ENCODE measurements at regions not wholly inside any gene's neighbourhood (a gene's known extent, or its start where the extent isn't known, plus 50 kb on each side); places are given as distances from the start of the nearest gene placed in this dataset.

GRCh38 chr4:129581305-129581704 is 485.4 kb downstream of the C4orf33 start:
- Histone ChIP-seq H2BK120ac (ENCODE audit: low read depth, low read length) (no peak overlapping the region), H3K4me2 (ENCODE audit: insufficient read depth, low read length, poor library complexity, severe bottlenecking) (no peak overlapping the region), H3K79me1 (ENCODE audit: low read depth, low read length) (no peaks in the 10 kb centered on the region), H3K4ac (ENCODE audit: low read length) (no peak overlapping the region), H2AFZ (ENCODE audit: low read length) (no peak overlapping the region), H2AK5ac (ENCODE audit: low read depth, low read length) (no peak overlapping the region), H3K36me3 (replicated peaks in 1 of 2; ENCODE audit: control insufficient read depth in 2 of 2, insufficient read depth in 2 of 2, low read length in 2 of 2) (no peaks in the 10 kb centered on the region), H4K91ac (ENCODE audit: low read depth, low read length, poor library complexity) (no peak overlapping the region), H3K14ac (ENCODE audit: low read length) (no peak overlapping the region), H3K23ac (ENCODE audit: low read depth, low read length, poor library complexity) (no peak overlapping the region), H2BK15ac (ENCODE audit: low read length) (no peak overlapping the region), H2BK5ac (ENCODE audit: low read length) (no peak overlapping the region), H3K4me1 (ENCODE audit: control insufficient read depth in 2 of 2, insufficient read depth in 1 of 2, low read depth in 1 of 2, low read length in 2 of 2) (peaks cover 0 to 5% of the 10 kb centered on the region in 2 donors), H3K9ac (ENCODE audit: low read depth, low read length, poor library complexity) (no peak overlapping the region), H3K27ac (replicated peaks; ENCODE audit: low read length) (no peak overlapping the region), H3K18ac (ENCODE audit: low read length) (no peak overlapping the region), H3K9me3 (replicated peaks in 1 of 2; ENCODE audit: control insufficient read depth in 2 of 2, insufficient read depth in 1 of 2, low read depth in 1 of 2, low read length in 2 of 2) (peaks cover 0 to 3% of the 10 kb centered on the region in 2 donors), H3K4me3 (ENCODE audit: low read length in 2 of 2) (no peak overlapping the region), H2BK12ac (ENCODE audit: low read length) (no peak overlapping the region), H3K27me3 (ENCODE audit: control insufficient read depth in 3 of 3, insufficient read depth in 3 of 3, low read depth in 1 of 3, low read length in 3 of 3) (no peaks in the 10 kb centered on the region), H4K8ac (ENCODE audit: low read depth, low read length) (no peak overlapping the region)
- DNase-seq (ENCODE audit: low spot score), result no peak
- WGBS, 2 donors (ENCODE audit: extremely low coverage in 2 of 2, insufficient read length in 2 of 2, insufficient replicate concordance in 1 of 2), result no CpG with 5 or more reads among the region's 1 CpG

- peaks cover 0 to 3% of the 10 kb centered on the region in 2 donors for H3K9me3 ChIP-seq (replicated peaks in 1 of 2; ENCODE audit: control insufficient read depth in 2 of 2, insufficient read depth in 1 of 2, low read depth in 1 of 2, low read length in 2 of 2)
- no peaks in the 10 kb centered on the region for H3K36me3 ChIP-seq (replicated peaks in 1 of 2; ENCODE audit: control insufficient read depth in 2 of 2, insufficient read depth in 2 of 2, low read length in 2 of 2)
- no peak overlapping the region for H4K91ac ChIP-seq (ENCODE audit: low read depth, low read length, poor library complexity)
- no peaks in the 10 kb centered on the region for H3K27me3 ChIP-seq (ENCODE audit: control insufficient read depth in 3 of 3, insufficient read depth in 3 of 3, low read depth in 1 of 3, low read length in 3 of 3)
- H4K8ac ChIP-seq (ENCODE audit: low read depth, low read length), result no peak overlapping the region
- H2BK120ac ChIP-seq (ENCODE audit: low read depth, low read length), result no peak overlapping the region
- no peak overlapping the region for H3K14ac ChIP-seq (ENCODE audit: low read length)
- H3K4me3 ChIP-seq (ENCODE audit: low read length in 2 of 2), result no peak overlapping the region
- no peak overlapping the region for H3K18ac ChIP-seq (ENCODE audit: low read length)
- H3K4ac ChIP-seq (ENCODE audit: low read length), result no peak overlapping the region
- WGBS, 2 donors (ENCODE audit: extremely low coverage in 2 of 2, insufficient read length in 2 of 2, insufficient replicate concordance in 1 of 2), result no CpG with 5 or more reads among the region's 2 CpGs
- no peak overlapping the region for H2AK5ac ChIP-seq (ENCODE audit: low read depth, low read length)
- H3K9ac ChIP-seq (ENCODE audit: low read depth, low read length, poor library complexity), result no peak overlapping the region
- no peak overlapping the region for H3K4me2 ChIP-seq (ENCODE audit: insufficient read depth, low read length, poor library complexity, severe bottlenecking)
- no peak overlapping the region for H2BK5ac ChIP-seq (ENCODE audit: low read length)
- no peak overlapping the region for H3K27ac ChIP-seq (replicated peaks; ENCODE audit: low read length)
- H3K23ac ChIP-seq (ENCODE audit: low read depth, low read length, poor library complexity), result no peak overlapping the region
- peak overlapping the region; percentile 33 for H2AFZ ChIP-seq (ENCODE audit: low read length)
- H2BK12ac ChIP-seq (ENCODE audit: low read length), result no peak overlapping the region
- DNase-seq (ENCODE audit: low spot score), result no peak
- H2BK15ac ChIP-seq (ENCODE audit: low read length), result no peak overlapping the region
- H3K79me1 ChIP-seq (ENCODE audit: low read depth, low read length), result no peaks in the 10 kb centered on the region
- no peaks in the 10 kb centered on the region for H3K4me1 ChIP-seq (ENCODE audit: control insufficient read depth in 2 of 2, insufficient read depth in 1 of 2, low read depth in 1 of 2, low read length in 2 of 2)
Observed at GRCh38 chr4:129583868-129584267, 487.9 kb downstream of the C4orf33 start.

- H3K9ac ChIP-seq (ENCODE audit: low read depth, low read length, poor library complexity), result no peak overlapping the region
- no peak overlapping the region for H3K23ac ChIP-seq (ENCODE audit: low read depth, low read length, poor library complexity)
- H2AK5ac ChIP-seq (ENCODE audit: low read depth, low read length), result no peak overlapping the region
- no peak for DNase-seq (ENCODE audit: low spot score)
- H2BK15ac ChIP-seq (ENCODE audit: low read length), result no peak overlapping the region
- H4K91ac ChIP-seq (ENCODE audit: low read depth, low read length, poor library complexity), result no peak overlapping the region
- H2BK120ac ChIP-seq (ENCODE audit: low read depth, low read length), result no peak overlapping the region
- H4K8ac ChIP-seq (ENCODE audit: low read depth, low read length), result no peak overlapping the region
- H3K4me3 ChIP-seq (ENCODE audit: low read length in 2 of 2), result no peak overlapping the region
- H3K27me3 ChIP-seq (ENCODE audit: control insufficient read depth in 3 of 3, insufficient read depth in 3 of 3, low read depth in 1 of 3, low read length in 3 of 3), result no peaks in the 10 kb centered on the region
- H3K14ac ChIP-seq (ENCODE audit: low read length), result no peak overlapping the region
- no peak overlapping the region for H3K18ac ChIP-seq (ENCODE audit: low read length)
- H3K36me3 ChIP-seq (replicated peaks in 1 of 2; ENCODE audit: control insufficient read depth in 2 of 2, insufficient read depth in 2 of 2, low read length in 2 of 2), result no peaks in the 10 kb centered on the region
- no peaks in the 10 kb centered on the region for H3K79me1 ChIP-seq (ENCODE audit: low read depth, low read length)
- H3K4ac ChIP-seq (ENCODE audit: low read length), result no peak overlapping the region
- no peak overlapping the region for H2BK12ac ChIP-seq (ENCODE audit: low read length)
- no peak overlapping the region for H2AFZ ChIP-seq (ENCODE audit: low read length)
- H3K9me3 ChIP-seq (replicated peaks in 1 of 2; ENCODE audit: control insufficient read depth in 2 of 2, insufficient read depth in 1 of 2, low read depth in 1 of 2, low read length in 2 of 2), result peaks cover 0 to 4% of the 10 kb centered on the region in 2 donors
- no peak overlapping the region for H3K27ac ChIP-seq (replicated peaks; ENCODE audit: low read length)
- no peak overlapping the region for H3K4me2 ChIP-seq (ENCODE audit: insufficient read depth, low read length, poor library complexity, severe bottlenecking)
- H2BK5ac ChIP-seq (ENCODE audit: low read length), result no peak overlapping the region
- no peaks in the 10 kb centered on the region for H3K4me1 ChIP-seq (ENCODE audit: control insufficient read depth in 2 of 2, insufficient read depth in 1 of 2, low read depth in 1 of 2, low read length in 2 of 2)
Observed at GRCh38 chr4:129598582-129598981, 502.6 kb downstream of the C4orf33 start.

GRCh38 chr4:129600898-129601297 is 504.9 kb downstream of the C4orf33 start:
- no peak overlapping the region for H3K14ac ChIP-seq (ENCODE audit: low read length)
- no peak overlapping the region for H3K23ac ChIP-seq (ENCODE audit: low read depth, low read length, poor library complexity)
- no peaks in the 10 kb centered on the region for H3K9me3 ChIP-seq (replicated peaks in 1 of 2; ENCODE audit: control insufficient read depth in 2 of 2, insufficient read depth in 1 of 2, low read depth in 1 of 2, low read length in 2 of 2)
- no peak overlapping the region for H2AK5ac ChIP-seq (ENCODE audit: low read depth, low read length)
- H3K27me3 ChIP-seq (ENCODE audit: control insufficient read depth in 3 of 3, insufficient read depth in 3 of 3, low read depth in 1 of 3, low read length in 3 of 3), result no peaks in the 10 kb centered on the region
- H3K4me2 ChIP-seq (ENCODE audit: insufficient read depth, low read length, poor library complexity, severe bottlenecking), result no peak overlapping the region
- no peak overlapping the region for H3K18ac ChIP-seq (ENCODE audit: low read length)
- H3K4me3 ChIP-seq (ENCODE audit: low read length in 2 of 2), result no peak overlapping the region
- H2BK12ac ChIP-seq (ENCODE audit: low read length), result no peak overlapping the region
- WGBS, 2 donors (ENCODE audit: extremely low coverage in 2 of 2, insufficient read length in 2 of 2, insufficient replicate concordance in 1 of 2), result no CpG with 5 or more reads among the region's 5 CpGs
- no peaks in the 10 kb centered on the region for H3K4me1 ChIP-seq (ENCODE audit: control insufficient read depth in 2 of 2, insufficient read depth in 1 of 2, low read depth in 1 of 2, low read length in 2 of 2)
- H3K36me3 ChIP-seq (replicated peaks in 1 of 2; ENCODE audit: control insufficient read depth in 2 of 2, insufficient read depth in 2 of 2, low read length in 2 of 2), result no peaks in the 10 kb centered on the region
- H2AFZ ChIP-seq (ENCODE audit: low read length), result peak overlapping the region; percentile 21
- H2BK5ac ChIP-seq (ENCODE audit: low read length), result no peak overlapping the region
- no peak overlapping the region for H2BK15ac ChIP-seq (ENCODE audit: low read length)
- H4K91ac ChIP-seq (ENCODE audit: low read depth, low read length, poor library complexity), result no peak overlapping the region
- no peak overlapping the region for H2BK120ac ChIP-seq (ENCODE audit: low read depth, low read length)
- no peak overlapping the region for H3K4ac ChIP-seq (ENCODE audit: low read length)
- no peak overlapping the region for H3K27ac ChIP-seq (replicated peaks; ENCODE audit: low read length)
- H3K79me1 ChIP-seq (ENCODE audit: low read depth, low read length), result no peaks in the 10 kb centered on the region
- no peak overlapping the region for H3K9ac ChIP-seq (ENCODE audit: low read depth, low read length, poor library complexity)
- H4K8ac ChIP-seq (ENCODE audit: low read depth, low read length), result no peak overlapping the region
- DNase-seq (ENCODE audit: low spot score), result no peak

Data from neuronal stem cell (in vitro differentiated cells).